ENCODE measurements at regions not wholly inside any gene's neighbourhood (a gene's known extent, or its start where the extent isn't known, plus 50 kb on each side); places are given as distances from the start of the nearest gene placed in this dataset.

DNA sequence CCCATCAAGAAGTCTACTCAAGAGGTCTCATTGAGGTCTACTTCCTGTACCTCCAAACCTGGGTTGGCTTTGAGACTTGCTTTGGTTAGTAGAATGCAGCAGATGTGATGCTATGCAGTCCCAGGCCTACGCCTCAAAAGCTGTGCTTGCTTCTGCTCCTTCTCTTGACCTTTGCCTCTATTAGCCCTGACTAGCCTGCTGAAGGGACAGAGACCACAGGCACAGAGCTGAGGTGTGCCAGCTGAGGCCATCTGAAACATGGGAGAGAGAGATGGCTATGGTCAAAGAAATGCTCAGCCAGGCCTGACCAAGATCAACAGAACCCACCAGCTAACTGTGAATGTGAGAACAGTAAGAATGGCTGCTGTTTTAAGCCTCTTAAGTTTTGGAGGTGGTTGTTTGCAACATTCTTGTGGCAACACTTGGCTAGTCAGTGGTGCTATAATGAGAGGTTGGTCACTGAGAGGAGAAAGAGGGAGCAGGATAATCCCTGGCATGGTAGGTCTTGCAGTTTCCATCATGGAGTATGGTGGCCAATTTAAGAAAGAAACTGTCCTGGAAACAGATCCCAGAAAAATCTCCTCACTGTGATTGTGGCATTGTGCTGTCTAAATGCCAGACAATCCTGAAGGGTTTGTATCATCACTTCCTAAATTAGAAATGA, 176.1 kb upstream of the PHYHIPL start:
- TF ChIP-seq POU2F2 (IDR thresholded peaks at IDR 0.05; ENCODE audit: low read depth, low read length) = no peak
- TF ChIP-seq POLR2A (IDR thresholded peaks at IDR 0.05; ENCODE audit: low read depth, low read length) = no peak
- TF ChIP-seq TAF1 (IDR thresholded peaks at IDR 0.05; ENCODE audit: low read depth, low read length) = no peak
- TF ChIP-seq PAX5 (IDR thresholded peaks at IDR 0.05; ENCODE audit: insufficient read depth, low read length, severe bottlenecking) = no peak
- TF ChIP-seq POLR2AphosphoS5 (IDR thresholded peaks at IDR 0.05; ENCODE audit: low read depth, low read length) = no peak
- no peak for TF ChIP-seq SPI1 (IDR thresholded peaks at IDR 0.05; ENCODE audit: low read depth, low read length)
- FAIRE-seq (no peak), DNase-seq (ENCODE audit: insufficient read length, low spot score) (no peak)

DNA sequence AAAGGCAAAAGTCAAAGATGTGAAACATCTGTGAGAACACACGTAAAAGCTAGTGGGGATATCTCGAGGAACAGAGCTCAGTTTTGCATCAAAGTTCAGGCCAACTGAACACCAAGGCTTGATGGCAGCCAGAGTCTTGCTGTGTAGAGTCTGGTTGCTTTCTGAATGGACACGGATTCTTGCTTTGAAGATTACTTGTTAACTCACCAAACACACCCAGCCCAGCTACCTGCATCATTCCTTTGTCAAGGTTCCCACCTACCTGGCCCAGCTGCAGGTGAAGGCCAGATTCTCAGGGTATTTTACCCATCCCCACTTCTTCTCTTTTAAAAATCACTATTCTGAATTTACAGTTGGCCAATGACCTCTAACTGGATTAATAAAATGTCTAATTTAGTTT, 174.4 kb upstream of the PHYHIPL start:
- TF ChIP-seq SPI1 (IDR thresholded peaks at IDR 0.05; ENCODE audit: low read depth, low read length) (no peak), POLR2AphosphoS5 (IDR thresholded peaks at IDR 0.05; ENCODE audit: low read depth, low read length) (no peak), POLR2A (IDR thresholded peaks at IDR 0.05; ENCODE audit: low read depth, low read length) (no peak), TAF1 (IDR thresholded peaks at IDR 0.05; ENCODE audit: low read depth, low read length) (no peak), POU2F2 (IDR thresholded peaks at IDR 0.05; ENCODE audit: low read depth, low read length) (no peak), PAX5 (IDR thresholded peaks at IDR 0.05; ENCODE audit: insufficient read depth, low read length, severe bottlenecking) (no peak)
- DNase-seq (ENCODE audit: insufficient read length, low spot score) (no peak), FAIRE-seq (no peak)

DNA sequence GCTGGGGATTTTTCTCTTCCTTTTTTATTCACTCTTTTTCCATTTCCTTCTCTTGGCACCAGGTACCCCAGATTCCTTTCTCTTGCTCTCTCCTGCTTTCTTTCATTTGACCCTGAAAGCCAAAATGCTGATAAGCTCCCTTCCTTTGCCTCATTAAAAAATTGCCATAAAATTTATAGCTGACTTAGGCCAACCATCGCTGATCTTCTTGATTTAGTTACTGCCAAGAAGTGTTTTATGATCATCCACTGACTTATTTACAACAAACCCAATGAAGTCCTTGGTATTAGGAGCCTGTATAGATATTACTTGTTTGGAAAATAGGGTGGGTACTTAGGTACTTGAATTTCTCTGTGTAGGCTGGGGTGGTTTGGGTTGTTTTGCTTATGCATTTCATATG, 173.2 kb upstream of the PHYHIPL start:
- no peak for DNase-seq (ENCODE audit: insufficient read length, low spot score)
- no peak for FAIRE-seq

DNA sequence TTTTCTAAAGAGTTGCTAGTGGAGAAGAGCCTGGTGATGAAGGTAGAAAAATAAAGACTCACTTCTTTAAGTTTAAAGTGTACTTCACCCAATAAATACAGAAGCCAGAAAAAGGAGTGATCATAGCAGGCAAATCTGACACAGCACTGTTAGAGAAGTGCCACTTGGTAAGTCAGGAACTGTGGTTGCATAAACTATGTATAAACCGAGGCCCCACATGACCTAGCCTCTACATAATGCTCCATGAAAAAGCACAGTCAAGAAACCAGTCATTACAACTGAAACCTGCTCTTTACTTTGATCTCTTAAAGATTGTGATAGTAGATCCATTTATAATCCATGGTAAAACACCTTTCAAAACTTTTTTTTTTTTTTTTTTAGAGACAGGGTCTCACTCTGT, 172.1 kb upstream of the PHYHIPL start:
- DNase-seq (ENCODE audit: insufficient read length, low spot score) (no peak), FAIRE-seq (no peak)
- no peak for TF ChIP-seq SPI1 (IDR thresholded peaks at IDR 0.05; ENCODE audit: low read depth, low read length)

More for the DNA sequence above, 173.2 kb upstream of the PHYHIPL start:
- no peak for TF ChIP-seq SPI1 (IDR thresholded peaks at IDR 0.05; ENCODE audit: low read depth, low read length)
- TF ChIP-seq PAX5 (IDR thresholded peaks at IDR 0.05; ENCODE audit: insufficient read depth, low read length, severe bottlenecking) = no peak
- TF ChIP-seq POLR2A (IDR thresholded peaks at IDR 0.05; ENCODE audit: low read depth, low read length) = no peak
- TF ChIP-seq POU2F2 (IDR thresholded peaks at IDR 0.05; ENCODE audit: low read depth, low read length) = no peak
- TF ChIP-seq POLR2AphosphoS5 (IDR thresholded peaks at IDR 0.05; ENCODE audit: low read depth, low read length) = no peak
- no peak for TF ChIP-seq TAF1 (IDR thresholded peaks at IDR 0.05; ENCODE audit: low read depth, low read length)

DNA sequence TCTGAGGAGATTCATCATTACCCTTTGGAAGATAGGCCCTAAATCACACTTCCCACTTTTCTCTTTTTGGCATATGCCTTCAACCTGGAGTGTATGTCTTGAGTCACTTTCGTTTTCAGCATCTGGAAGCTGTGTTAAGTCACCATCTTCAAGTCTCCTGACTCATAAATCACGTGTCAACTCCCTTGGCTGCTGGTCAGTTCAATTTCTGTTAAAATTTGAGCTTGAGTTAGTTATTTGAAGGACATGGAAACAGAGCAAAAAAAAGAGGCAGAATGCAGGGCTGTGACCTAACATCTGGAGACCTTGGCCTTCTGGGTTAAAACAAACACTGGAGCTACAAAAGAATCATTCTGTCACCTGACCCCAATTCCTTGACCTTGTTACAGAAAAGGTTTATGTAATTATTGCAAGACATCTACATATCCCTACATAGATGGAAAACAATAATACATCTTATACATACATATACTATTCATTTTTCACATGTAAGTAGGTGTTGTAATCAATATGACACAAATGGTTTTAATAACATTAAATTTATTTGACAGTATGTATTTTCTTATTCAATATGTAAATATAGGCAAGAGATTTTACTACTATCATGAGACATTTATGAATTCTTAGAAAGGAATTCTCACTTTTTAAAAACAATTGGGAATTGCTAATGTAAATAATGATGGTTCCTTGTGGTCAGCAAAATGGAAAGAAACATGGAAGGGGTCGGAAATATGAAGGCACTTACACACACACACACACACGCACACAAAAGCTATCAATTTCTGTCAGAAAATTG, 169.7 kb upstream of the PHYHIPL start:
- DNase-seq (ENCODE audit: insufficient read length, low spot score) (no peak), FAIRE-seq (no peak)
- TF ChIP-seq POLR2A (IDR thresholded peaks at IDR 0.05; ENCODE audit: low read depth, low read length) (no peak), POLR2AphosphoS5 (IDR thresholded peaks at IDR 0.05; ENCODE audit: low read depth, low read length) (no peak), POU2F2 (IDR thresholded peaks at IDR 0.05; ENCODE audit: low read depth, low read length) (no peak), PAX5 (IDR thresholded peaks at IDR 0.05; ENCODE audit: insufficient read depth, low read length, severe bottlenecking) (no peak), TAF1 (IDR thresholded peaks at IDR 0.05; ENCODE audit: low read depth, low read length) (no peak), SPI1 (IDR thresholded peaks at IDR 0.05; ENCODE audit: low read depth, low read length) (no peak)

DNA sequence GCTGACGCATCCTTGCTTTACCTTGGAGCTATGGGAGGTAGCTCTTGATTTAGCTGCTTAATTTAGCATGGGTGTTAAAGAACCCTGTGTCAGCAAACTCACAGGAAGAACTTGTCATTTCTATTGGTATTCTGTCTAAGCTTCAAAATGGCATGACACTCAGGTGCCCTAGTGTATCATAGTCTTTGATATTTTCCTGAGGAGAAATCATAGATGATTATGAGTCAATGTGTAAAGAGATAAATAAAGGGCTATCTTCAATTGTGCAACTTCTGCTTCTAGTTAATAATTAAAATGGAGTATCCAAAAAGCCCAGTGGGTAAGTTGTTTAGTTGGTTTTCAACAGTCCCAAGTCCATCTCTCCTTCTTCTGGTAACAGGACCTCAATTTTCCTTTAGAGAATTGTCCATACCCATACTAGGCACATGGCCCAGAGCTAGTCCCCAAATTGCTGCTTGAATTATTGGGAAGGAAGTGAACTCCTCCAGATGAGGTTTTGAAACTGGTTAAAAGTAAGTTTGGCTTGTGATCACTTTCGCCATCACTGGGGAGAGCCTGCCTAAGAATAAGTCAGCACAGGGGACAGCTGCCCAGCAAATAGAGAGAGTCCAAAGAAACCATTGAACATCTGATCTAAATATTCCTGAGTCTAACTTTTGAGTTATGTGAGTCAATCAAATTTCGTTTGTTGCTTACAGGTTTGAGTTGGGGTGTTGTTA, 169.0 kb upstream of the PHYHIPL start:
- no peak for FAIRE-seq
- no peak for DNase-seq (ENCODE audit: insufficient read length, low spot score)
- TF ChIP-seq SPI1 (IDR thresholded peaks at IDR 0.05; ENCODE audit: low read depth, low read length) = no peak
- TF ChIP-seq POU2F2 (IDR thresholded peaks at IDR 0.05; ENCODE audit: low read depth, low read length) = no peak
- TF ChIP-seq PAX5 (IDR thresholded peaks at IDR 0.05; ENCODE audit: insufficient read depth, low read length, severe bottlenecking) = no peak
- TF ChIP-seq POLR2AphosphoS5 (IDR thresholded peaks at IDR 0.05; ENCODE audit: low read depth, low read length) = no peak
- no peak for TF ChIP-seq POLR2A (IDR thresholded peaks at IDR 0.05; ENCODE audit: low read depth, low read length)
- no peak for TF ChIP-seq TAF1 (IDR thresholded peaks at IDR 0.05; ENCODE audit: low read depth, low read length)

DNA sequence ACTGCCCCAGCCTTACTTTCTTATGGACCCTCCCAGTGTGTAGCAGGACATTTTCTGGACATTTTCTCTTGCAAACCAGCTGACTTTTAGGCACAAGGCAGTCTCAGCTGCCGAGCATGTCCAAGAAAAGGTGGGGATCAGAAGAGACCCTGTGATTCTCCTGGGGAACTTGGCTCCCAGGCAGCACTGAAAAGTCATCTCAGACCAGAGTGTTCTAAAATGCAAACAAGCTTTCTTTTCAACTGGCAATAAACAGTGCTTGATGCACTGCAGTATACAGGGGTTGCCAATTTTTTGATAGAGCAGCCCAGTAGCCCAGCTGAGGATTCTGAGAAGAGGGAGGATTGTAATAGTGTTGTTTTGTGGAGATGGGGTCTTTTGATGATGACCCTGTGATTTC, 168.0 kb upstream of the PHYHIPL start:
- DNase-seq (ENCODE audit: insufficient read length, low spot score) (no peak), FAIRE-seq (no peak)
- TF ChIP-seq POLR2AphosphoS5 (IDR thresholded peaks at IDR 0.05; ENCODE audit: low read depth, low read length) = no peak
- TF ChIP-seq PAX5 (IDR thresholded peaks at IDR 0.05; ENCODE audit: insufficient read depth, low read length, severe bottlenecking) = no peak
- TF ChIP-seq TAF1 (IDR thresholded peaks at IDR 0.05; ENCODE audit: low read depth, low read length) = no peak
- TF ChIP-seq POU2F2 (IDR thresholded peaks at IDR 0.05; ENCODE audit: low read depth, low read length) = no peak
- TF ChIP-seq SPI1 (IDR thresholded peaks at IDR 0.05; ENCODE audit: low read depth, low read length) = no peak
- TF ChIP-seq POLR2A (IDR thresholded peaks at IDR 0.05; ENCODE audit: low read depth, low read length) = no peak

DNA sequence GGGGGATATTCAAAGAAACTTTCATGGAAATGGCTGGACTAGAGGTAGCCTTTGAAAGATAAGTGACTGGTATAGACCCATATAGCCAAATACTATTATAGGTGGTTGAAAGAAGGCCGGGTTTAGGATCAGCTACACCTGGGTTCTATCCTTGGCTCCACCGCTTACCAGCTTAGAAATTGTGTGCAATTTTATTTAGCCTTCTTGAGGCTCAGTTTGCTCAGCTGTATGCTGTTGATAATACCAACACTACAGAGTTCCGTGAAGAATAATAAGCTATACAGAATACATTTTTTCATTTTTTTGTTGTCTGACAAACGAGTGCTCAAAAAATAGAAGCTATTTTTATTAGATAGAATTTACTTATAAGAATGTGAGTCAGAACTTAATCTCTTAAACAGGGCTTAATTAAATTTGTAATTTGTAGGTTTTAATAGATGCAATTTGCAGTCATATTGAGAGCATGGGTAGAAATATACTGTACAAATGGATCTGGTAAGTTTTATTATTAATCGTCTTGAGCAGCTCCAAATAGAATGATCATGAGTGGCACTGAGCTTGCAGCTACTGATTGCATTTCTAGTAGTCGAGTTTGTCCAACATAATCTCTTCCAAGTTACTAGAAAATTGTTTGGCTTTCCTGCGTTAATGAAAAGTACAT, 164.3 kb upstream of the PHYHIPL start:
- FAIRE-seq (no peak), DNase-seq (ENCODE audit: insufficient read length, low spot score) (no peak)
- TF ChIP-seq SPI1 (IDR thresholded peaks at IDR 0.05; ENCODE audit: low read depth, low read length) (no peak), POLR2A (IDR thresholded peaks at IDR 0.05; ENCODE audit: low read depth, low read length) (no peak), POLR2AphosphoS5 (IDR thresholded peaks at IDR 0.05; ENCODE audit: low read depth, low read length) (no peak), POU2F2 (IDR thresholded peaks at IDR 0.05; ENCODE audit: low read depth, low read length) (no peak), PAX5 (IDR thresholded peaks at IDR 0.05; ENCODE audit: insufficient read depth, low read length, severe bottlenecking) (no peak), TAF1 (IDR thresholded peaks at IDR 0.05; ENCODE audit: low read depth, low read length) (no peak)

DNA sequence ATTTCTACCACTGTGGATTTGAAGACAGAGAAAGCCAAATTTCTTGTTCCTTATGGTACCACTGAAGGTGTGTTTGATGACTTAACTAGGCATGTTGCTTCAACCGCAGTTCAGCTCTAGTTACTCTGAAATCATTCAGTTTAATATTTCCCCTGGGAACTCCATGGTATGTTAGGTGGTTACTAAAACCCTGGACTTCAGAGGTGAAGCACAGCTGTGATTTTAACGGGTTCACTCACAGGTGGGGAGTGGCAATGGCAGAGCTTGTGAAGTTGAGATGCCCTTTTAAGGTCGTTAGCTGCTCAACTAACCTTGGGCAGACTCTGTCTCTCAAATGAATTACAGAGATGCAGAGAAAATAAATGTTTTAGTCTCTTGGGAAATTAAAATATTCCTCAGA, 163.6 kb upstream of the PHYHIPL start:
- no peak for TF ChIP-seq POU2F2 (IDR thresholded peaks at IDR 0.05; ENCODE audit: low read depth, low read length)
- TF ChIP-seq POLR2A (IDR thresholded peaks at IDR 0.05; ENCODE audit: low read depth, low read length) = no peak
- no peak for TF ChIP-seq TAF1 (IDR thresholded peaks at IDR 0.05; ENCODE audit: low read depth, low read length)
- no peak for TF ChIP-seq PAX5 (IDR thresholded peaks at IDR 0.05; ENCODE audit: insufficient read depth, low read length, severe bottlenecking)
- no peak for TF ChIP-seq POLR2AphosphoS5 (IDR thresholded peaks at IDR 0.05; ENCODE audit: low read depth, low read length)
- no peak for TF ChIP-seq SPI1 (IDR thresholded peaks at IDR 0.05; ENCODE audit: low read depth, low read length)
- FAIRE-seq = no peak
- DNase-seq (ENCODE audit: insufficient read length, low spot score) = no peak

All from GM12891 (cell line).